AG04449 (cell line): ENCODE measurements at regions not wholly inside any gene's neighbourhood (a gene's known extent, or its start where the extent isn't known, plus 50 kb on each side); places are given as distances from the start of the nearest gene placed in this dataset.

ENCODE experiments used
- CTCF ChIA-PET: fragments of 350-600 bp; formaldehyde crosslinking; extraction: SDS; loops from one replicate; lab custom pipeline; 2021; ENCODE audit warnings: antibody characterized with exemption; lab: Yijun Ruan, JAX
- POLR2A ChIA-PET: fragments of 400-600, 350-600 bp; formaldehyde crosslinking; extraction: SDS; loops from one replicate; lab custom pipeline; 2020; ENCODE audit warnings: antibody characterized with exemption, inconsistent platforms; lab: Yijun Ruan, JAX
- DNase-seq: peaks from one replicate; pipeline ENCODE4 v3.0.0-alpha.2; 2010; ENCODE audit warnings: low read depth, low spot score
- H3K4me3 ChIP-seq: 2 replicates; pipeline ENCODE4 v1.5.1; 2011; ENCODE audit warnings: low read depth, mild to moderate bottlenecking, control low read depth, low read length
- CTCF ChIP-seq: IDR thresholded peaks from one replicate; pipeline ENCODE4 v1.5.1; 2011; ENCODE audit warnings: mild to moderate bottlenecking, moderate library complexity, low read length, control low read depth, inconsistent platforms; ENCODE audit not compliant: insufficient read depth; ENCODE audit errors: missing control alignments

GRCh38 chr2:204022550-204022949 is 86.0 kb downstream of the ICOS start:
- H3K4me3 ChIP-seq, result no peak overlapping the region
- CTCF ChIA-PET, result interaction anchor here (1.6 kb wide), 1 partner anchor 11 kb away, joined by 3 read pairs; no protein-coding TSS in a partner anchor
- no peak for TF ChIP-seq CTCF
- POLR2A ChIA-PET, result interaction anchor here (0.5 kb wide), 1 partner anchor 1765 kb away, joined by 3 read pairs; no protein-coding TSS in a partner anchor
- no peak for DNase-seq

- TF ChIP-seq CTCF, result no peak
- no peak overlapping the region for H3K4me3 ChIP-seq
- ChIA-PET POLR2A (no interaction called here), CTCF (interaction anchor here (1.3 to 1.6 kb wide), 2 partner anchors 11 to 28 kb away, joined by 3 to 4 read pairs; no protein-coding TSS in a partner anchor)
- DNase-seq, result no peak
Observed at GRCh38 chr2:204023088-204023487, 86.5 kb downstream of the ICOS start.

GRCh38 chr2:204024503-204024902 is 87.9 kb downstream of the ICOS start:
- TF ChIP-seq CTCF, result peak; percentile 30
- DNase-seq, result no peak
- H3K4me3 ChIP-seq, result no peak overlapping the region
- POLR2A ChIA-PET, result no interaction called here
- CTCF ChIA-PET, result interaction anchor here (1.1 to 1.6 kb wide), 5 partner anchors 9 to 1945 kb away, joined by 3 to 4 read pairs (median 4); no protein-coding TSS in a partner anchor

- POLR2A ChIA-PET, result no interaction called here
- CTCF ChIA-PET, result interaction anchor here (0.7 to 1.6 kb wide), 5 partner anchors 9 to 1923 kb away, joined by 3 to 4 read pairs (median 4); no protein-coding TSS in a partner anchor
- H3K4me3 ChIP-seq, result no peak overlapping the region
- no peak for TF ChIP-seq CTCF
- DNase-seq, result no peak
Observed at GRCh38 chr2:204024906-204025475, 88.4 kb downstream of the ICOS start.

- no peak for DNase-seq
- ChIA-PET POLR2A (no interaction called here), CTCF (interaction anchor here (0.9 kb wide), 1 partner anchor 151 kb away, joined by 3 read pairs; no protein-coding TSS in a partner anchor)
- TF ChIP-seq CTCF, result no peak
- no peak overlapping the region for H3K4me3 ChIP-seq
Observed at GRCh38 chr2:204026294-204026693, 89.7 kb downstream of the ICOS start.

GRCh38 chr2:204027091-204027490 is 90.5 kb downstream of the ICOS start:
- DNase-seq, result no peak
- TF ChIP-seq CTCF, result no peak
- CTCF ChIA-PET, result no interaction called here
- POLR2A ChIA-PET, result no interaction called here
- H3K4me3 ChIP-seq, result no peak overlapping the region
